Lower leg skin (tissue), 4 donors: ENCODE measurements at regions not wholly inside any gene's neighbourhood (a gene's known extent, or its start where the extent isn't known, plus 50 kb on each side); places are given as distances from the start of the nearest gene placed in this dataset.

Experiments
- DNase-seq, 2 donors: peaks; one replicate each; pipeline ENCODE4 v3.0.0-alpha.2; 2019; ENCODE audit warnings: low spot score in 2 of 2
- H3K4me3 ChIP-seq: fragments of 200-600 bp; sonication (generic); 2 replicates; pipeline ENCODE4 v1.5.1; 2017; ENCODE audit warnings: mild to moderate bottlenecking, low read depth; ENCODE audit not compliant: poor library complexity, severe bottlenecking
- POLR2A ChIP-seq, 2 donors: fragments of 450-650 bp; IDR thresholded peaks; one replicate each; pipeline ENCODE4 v1.6.1; 2016 to 2017; ENCODE audit warnings: antibody characterized with exemption in 2 of 2, mild to moderate bottlenecking in 1 of 2, moderate library complexity in 1 of 2
- WGBS, 2 donors: methylation state at CpG; one replicate each; pipeline ENCODE4 v1.1.5; 2018; 5-methylcytosine and 5-hydroxymethylcytosine counted together
- intact Hi-C: fragments of 100-400 bp; cut with DNase I; formaldehyde crosslinking; loops from one replicate; pipeline ENCODE4 v1.15.0; 2023; ENCODE audit warnings: low total_unique reads
- TF ChIP-seq, protein P1 (sequence below), 3 donors: fragments of 450-650 bp; IDR thresholded peaks; one replicate each; pipeline ENCODE4 v1.5.1; 2016; ENCODE audit warnings: antibody characterized with exemption in 3 of 3, mild to moderate bottlenecking in 3 of 3, moderate library complexity in 2 of 3

DNA sequence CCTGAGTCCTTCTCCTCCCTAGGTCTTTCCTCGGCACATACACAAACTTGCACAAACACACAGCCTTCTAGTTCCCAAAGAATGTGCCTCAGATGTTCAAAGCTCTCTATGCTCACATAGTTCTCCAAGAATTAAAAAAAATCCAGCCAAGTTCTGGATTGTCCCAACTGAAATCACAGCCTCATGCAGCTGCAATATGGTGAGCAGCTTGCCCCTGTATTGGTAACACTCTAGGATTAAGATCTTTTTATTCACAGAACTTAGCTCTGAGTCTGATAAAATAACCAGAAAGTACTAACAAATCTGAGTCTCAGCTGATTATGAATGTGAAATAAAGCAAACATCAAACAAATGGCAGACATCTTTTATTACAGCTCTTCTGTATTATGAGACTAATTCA, 604.8 kb upstream of the PFKP start:
- TF ChIP-seq, protein P1, sequence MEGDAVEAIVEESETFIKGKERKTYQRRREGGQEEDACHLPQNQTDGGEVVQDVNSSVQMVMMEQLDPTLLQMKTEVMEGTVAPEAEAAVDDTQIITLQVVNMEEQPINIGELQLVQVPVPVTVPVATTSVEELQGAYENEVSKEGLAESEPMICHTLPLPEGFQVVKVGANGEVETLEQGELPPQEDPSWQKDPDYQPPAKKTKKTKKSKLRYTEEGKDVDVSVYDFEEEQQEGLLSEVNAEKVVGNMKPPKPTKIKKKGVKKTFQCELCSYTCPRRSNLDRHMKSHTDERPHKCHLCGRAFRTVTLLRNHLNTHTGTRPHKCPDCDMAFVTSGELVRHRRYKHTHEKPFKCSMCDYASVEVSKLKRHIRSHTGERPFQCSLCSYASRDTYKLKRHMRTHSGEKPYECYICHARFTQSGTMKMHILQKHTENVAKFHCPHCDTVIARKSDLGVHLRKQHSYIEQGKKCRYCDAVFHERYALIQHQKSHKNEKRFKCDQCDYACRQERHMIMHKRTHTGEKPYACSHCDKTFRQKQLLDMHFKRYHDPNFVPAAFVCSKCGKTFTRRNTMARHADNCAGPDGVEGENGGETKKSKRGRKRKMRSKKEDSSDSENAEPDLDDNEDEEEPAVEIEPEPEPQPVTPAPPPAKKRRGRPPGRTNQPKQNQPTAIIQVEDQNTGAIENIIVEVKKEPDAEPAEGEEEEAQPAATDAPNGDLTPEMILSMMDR (IDR thresholded peaks at IDR 0.05) = no peak
- TF ChIP-seq POLR2A (IDR thresholded peaks at IDR 0.05) = no peak
- 43 to 70% methylated on average over 1 of the region's 1 CpG for WGBS, 2 donors
- no peak overlapping the region for H3K4me3 ChIP-seq
- intact Hi-C loops = no loop called here
- no peak for DNase-seq

DNA sequence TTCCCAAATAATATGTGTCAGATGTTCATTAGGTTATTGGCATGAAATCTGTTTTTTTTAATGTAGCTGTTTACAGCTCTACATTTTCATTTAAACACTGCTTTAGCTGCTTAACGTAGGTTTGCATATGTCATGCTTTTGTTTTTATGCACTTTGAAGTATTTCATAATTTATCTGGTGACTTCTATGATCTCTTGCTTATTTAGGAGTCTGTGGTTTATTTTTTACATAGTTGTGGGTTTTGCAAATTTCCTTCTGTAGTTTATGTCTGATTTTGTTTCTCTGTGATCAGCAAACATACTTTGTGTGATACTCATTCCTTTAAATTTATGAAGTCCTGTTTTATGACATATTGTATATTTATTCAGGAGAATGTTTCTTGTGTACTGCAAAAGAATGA, 606.5 kb upstream of the PFKP start:
- no peak for TF ChIP-seq POLR2A (IDR thresholded peaks at IDR 0.05)
- TF ChIP-seq, protein P1 (IDR thresholded peaks at IDR 0.05) = no peak
- H3K4me3 ChIP-seq = no peak overlapping the region
- WGBS, 2 donors = 43 to 64% methylated on average over 1 of the region's 1 CpG
- intact Hi-C loops = no loop called here
- DNase-seq = no peak

DNA sequence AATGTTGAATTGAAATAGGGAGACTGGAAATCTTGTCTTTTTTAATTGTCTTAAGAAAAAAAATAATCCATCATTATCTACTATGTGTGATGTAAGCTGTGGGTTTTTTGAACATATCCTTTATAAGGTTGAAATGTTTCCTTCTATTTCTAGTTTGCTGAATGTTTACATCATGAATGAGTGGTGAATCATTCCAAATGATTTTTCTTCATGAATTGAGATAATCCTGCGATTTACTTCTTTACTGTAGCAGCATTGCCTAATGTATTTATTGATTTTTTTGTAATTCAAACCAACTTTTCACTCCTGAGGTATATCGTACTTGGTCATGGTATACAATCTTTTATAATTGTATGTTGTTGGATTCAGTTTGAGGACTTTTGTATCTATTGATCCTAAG, 607.6 kb upstream of the PFKP start:
- DNase-seq = no peak
- 82 to 89% methylated on average over 2 of the region's 2 CpGs for WGBS, 2 donors
- H3K4me3 ChIP-seq = no peak overlapping the region
- intact Hi-C loops = no loop called here
- TF ChIP-seq, protein P1 (IDR thresholded peaks at IDR 0.05) = no peak
- TF ChIP-seq POLR2A (IDR thresholded peaks at IDR 0.05) = no peak

DNA sequence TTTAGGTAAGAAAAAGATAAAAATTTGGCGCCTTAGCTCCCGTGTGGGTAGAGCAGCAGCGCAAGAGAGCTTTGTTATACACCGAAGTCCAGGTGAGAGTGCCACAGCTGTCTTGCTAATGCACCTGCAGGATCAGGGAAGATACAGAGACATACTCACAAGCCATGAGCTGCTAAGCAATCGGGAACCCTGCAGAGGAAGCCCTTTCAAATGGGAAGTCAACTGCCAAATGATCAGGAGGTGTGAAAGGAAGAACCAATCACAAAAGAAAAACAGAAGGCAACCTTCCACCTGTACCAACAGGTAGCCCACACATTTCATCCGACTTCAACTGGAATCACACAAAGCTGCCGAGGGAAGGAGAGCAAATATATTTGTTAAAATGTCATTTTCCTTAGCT, 610.5 kb upstream of the PFKP start:
- 69 to 74% methylated on average over 7 of the region's 7 CpGs for WGBS, 2 donors
- intact Hi-C loops = no loop called here
- no peak for DNase-seq
- no peak overlapping the region for H3K4me3 ChIP-seq
- TF ChIP-seq, protein P1 (IDR thresholded peaks at IDR 0.05) = no peak
- no peak for TF ChIP-seq POLR2A (IDR thresholded peaks at IDR 0.05)

DNA sequence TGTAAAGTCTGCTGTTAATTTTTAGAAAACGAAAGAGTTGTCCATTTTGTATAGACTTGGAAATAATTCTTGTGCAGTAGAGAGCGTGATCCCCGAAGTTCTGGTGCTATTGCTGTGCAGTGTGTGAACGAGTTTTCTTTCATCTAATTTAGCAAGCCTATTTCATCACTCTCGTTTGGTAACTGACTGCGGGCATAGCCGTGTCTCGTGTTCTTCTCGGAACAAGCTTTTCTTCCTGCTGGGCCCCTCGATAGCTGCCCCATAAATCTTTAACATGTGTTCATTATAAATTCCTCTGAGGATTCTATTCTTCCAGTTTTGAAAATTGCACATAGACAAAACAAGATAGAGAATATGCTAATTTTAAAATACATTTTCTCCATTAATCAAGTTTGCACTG, 622.0 kb upstream of the PFKP start:
- intact Hi-C loops = no loop called here
- no peak overlapping the region for H3K4me3 ChIP-seq
- TF ChIP-seq POLR2A (IDR thresholded peaks at IDR 0.05) = no peak
- TF ChIP-seq, protein P1 (IDR thresholded peaks at IDR 0.05) = no peak
- no peak for DNase-seq
- WGBS, 2 donors = 29 to 32% methylated on average over 10 of the region's 10 CpGs

DNA sequence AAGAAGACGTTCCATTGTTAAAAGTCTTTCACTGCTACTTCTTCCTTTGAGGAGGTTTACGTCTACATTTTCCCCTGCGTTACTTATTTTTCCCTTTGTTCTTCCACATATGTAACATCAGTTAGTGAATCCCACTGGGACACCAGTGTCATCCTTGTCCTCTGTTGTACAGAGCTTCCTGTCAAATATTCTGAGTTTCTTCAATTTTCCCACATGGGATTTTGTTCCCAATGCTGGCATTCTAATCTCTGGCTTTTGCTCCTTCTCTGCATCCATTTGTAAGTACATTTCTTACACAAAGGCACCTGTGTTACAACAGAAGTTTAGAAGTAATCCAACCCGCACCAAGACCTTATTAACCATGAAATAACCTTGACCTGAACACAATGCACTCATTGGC, 627.4 kb upstream of the PFKP start:
- H3K4me3 ChIP-seq = no peak overlapping the region
- intact Hi-C loops = no loop called here
- TF ChIP-seq, protein P1 (IDR thresholded peaks at IDR 0.05) = no peak
- TF ChIP-seq POLR2A (IDR thresholded peaks at IDR 0.05) = no peak
- WGBS, 2 donors = 72 to 77% methylated on average over 4 of the region's 4 CpGs
- DNase-seq = no peak
